HG02763 (cell line): ENCODE measurements at regions not wholly inside any gene's neighbourhood (a gene's known extent, or its start where the extent isn't known, plus 50 kb on each side); places are given as distances from the start of the nearest gene placed in this dataset.

Experiments used
- ATAC-seq: cut with Tn5 transposase; IDR thresholded peaks from one replicate; pipeline ENCODE4 v1.9.1; 2021; ENCODE audit warnings: mild to moderate bottlenecking, moderate library complexity; ENCODE audit not compliant: unreplicated experiment

- no peak for ATAC-seq
Observed at GRCh38 chr2:9106338-9107167, 100.1 kb upstream of the ASAP2 start.

GRCh38 chr2:9105601-9106337 is 100.8 kb upstream of the ASAP2 start:
- no peak for ATAC-seq

- ATAC-seq, result no peak
Observed at GRCh38 chr2:9103663-9104277, 100.3 kb upstream of the MBOAT2 start.

- ATAC-seq, result no peak
Observed at GRCh38 chr2:9102861-9103662, 99.6 kb upstream of the MBOAT2 start.

GRCh38 chr2:9101763-9102425 is 98.4 kb upstream of the MBOAT2 start:
- ATAC-seq, result no peak

- ATAC-seq, result no peak
Observed at GRCh38 chr2:9100080-9100876, 96.8 kb upstream of the MBOAT2 start.

- ATAC-seq, result peak; percentile 63
Observed at GRCh38 chr2:9099341-9099751, 95.9 kb upstream of the MBOAT2 start.

GRCh38 chr2:9097892-9098291 is 94.4 kb upstream of the MBOAT2 start:
- ATAC-seq, result no peak

- no peak for ATAC-seq
Observed at GRCh38 chr2:9097239-9097638, 93.8 kb upstream of the MBOAT2 start.

GRCh38 chr2:9096761-9097160 is 93.3 kb upstream of the MBOAT2 start:
- no peak for ATAC-seq

GRCh38 chr2:9095690-9096089 is 92.2 kb upstream of the MBOAT2 start:
- ATAC-seq, result no peak

- no peak for ATAC-seq
Observed at GRCh38 chr2:9095226-9095625, 91.7 kb upstream of the MBOAT2 start.

GRCh38 chr2:9094117-9094516 is 90.6 kb upstream of the MBOAT2 start:
- no peak for ATAC-seq

- ATAC-seq, result no peak
Observed at GRCh38 chr2:9093324-9093723, 89.8 kb upstream of the MBOAT2 start.

GRCh38 chr2:9092383-9093282 is 89.1 kb upstream of the MBOAT2 start:
- ATAC-seq, result peak; percentile 80

- no peak for ATAC-seq
Observed at GRCh38 chr2:9091811-9092210, 88.3 kb upstream of the MBOAT2 start.

- no peak for ATAC-seq
Observed at GRCh38 chr2:9089831-9090230, 86.3 kb upstream of the MBOAT2 start.

GRCh38 chr2:9087121-9087681 is 83.7 kb upstream of the MBOAT2 start:
- no peak for ATAC-seq
